OCI-LY1 (cell line): ENCODE measurements at regions not wholly inside any gene's neighbourhood (a gene's known extent, or its start where the extent isn't known, plus 50 kb on each side); places are given as distances from the start of the nearest gene placed in this dataset.

Source experiments
- CTCF ChIP-seq: fragments of 200-600 bp; sonication (generic), shearing (Covaris generic); IDR thresholded peaks from 2 replicates; pipeline ENCODE4 v1.5.1; 2017; ENCODE audit warnings: mild to moderate bottlenecking, antibody characterized with exemption, low read length, moderate library complexity, mixed read lengths
- EZH2 ChIP-seq: fragments of 200-600 bp; sonication (generic), shearing (Covaris generic); IDR thresholded peaks from 2 replicates; pipeline ENCODE4 v1.8.0; 2017; ENCODE audit warnings: borderline replicate concordance, mixed run types, mild to moderate bottlenecking, antibody characterized with exemption, low read length, moderate library complexity, mixed read lengths

- TF ChIP-seq EZH2 (no peak), CTCF (no peak)
These were observed 536.6 kb downstream of the NPHP4 start for GRCh38 chr1:5455651-5456050.
